GM18508 (cell line): ENCODE measurements at regions not wholly inside any gene's neighbourhood (a gene's known extent, or its start where the extent isn't known, plus 50 kb on each side); places are given as distances from the start of the nearest gene placed in this dataset.
A peak's percentile ranks its signal among the peaks of the same experiment; 100 is the strongest.

Experiments
- ATAC-seq: cut with Tn5 transposase; IDR thresholded peaks from one replicate; pipeline ENCODE4 v1.9.1; 2021; ENCODE audit warnings: moderate number of reproducible peaks; ENCODE audit not compliant: insufficient read depth, unreplicated experiment

- ATAC-seq, result no peak
These were observed 124.2 kb upstream of the HNRNPU start for GRCh38 chr1:244988521-244988920.

GRCh38 chr1:244980605-244981004 is 116.3 kb upstream of the HNRNPU start:
- no peak for ATAC-seq

DNA sequence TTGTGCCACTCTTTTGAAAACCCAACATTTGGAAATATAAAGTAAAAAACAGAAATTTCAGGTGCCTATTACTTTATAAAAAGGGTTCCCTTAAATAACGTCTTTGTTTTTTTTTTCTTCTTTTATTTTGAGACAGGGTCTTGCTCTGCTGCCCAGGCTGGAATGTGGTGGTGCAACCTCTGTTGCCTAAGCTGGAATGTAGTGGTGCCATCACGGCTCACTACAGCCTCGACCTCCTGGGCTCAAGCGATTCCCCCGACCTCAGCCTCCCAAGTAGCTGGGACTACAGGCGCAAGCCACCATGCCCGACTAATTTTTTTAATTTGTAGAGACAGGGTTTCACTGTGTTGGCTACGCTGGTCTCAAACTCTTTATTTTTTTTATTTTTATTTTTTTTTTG is 110.2 kb upstream of the HNRNPU start:
- no peak for ATAC-seq

GRCh38 chr1:244974106-244974505 is 109.8 kb upstream of the HNRNPU start:
- ATAC-seq, result no peak

DNA sequence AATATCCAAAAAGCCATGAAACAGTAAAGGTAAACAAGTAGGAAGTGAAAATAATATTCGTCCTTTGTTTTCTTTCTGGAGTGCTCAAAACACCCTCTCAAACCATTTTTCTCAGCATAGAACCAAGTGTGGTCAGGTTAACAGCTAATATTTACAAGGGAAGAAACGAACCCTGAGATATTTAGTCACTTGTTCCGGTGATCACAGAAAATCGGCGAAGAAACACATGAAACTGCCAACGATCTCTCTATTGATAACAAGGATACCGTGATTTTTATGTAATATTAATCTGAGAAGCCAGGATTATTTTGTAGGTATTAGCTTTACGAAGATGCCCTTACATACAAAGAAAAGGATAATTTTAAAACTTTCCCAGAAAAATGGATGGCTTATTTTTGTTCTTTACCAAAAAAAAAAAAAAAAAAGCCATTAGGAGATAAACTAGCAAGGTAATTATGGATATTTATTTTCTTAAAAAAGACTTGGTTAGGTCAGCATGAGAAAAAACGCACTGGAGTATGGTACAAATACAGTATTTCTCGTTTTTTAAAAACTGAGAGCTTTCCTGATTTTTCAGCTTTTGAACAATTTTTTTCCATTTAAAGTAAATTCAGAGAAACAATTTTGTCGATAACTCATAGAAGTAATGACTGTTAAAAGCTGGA is 107.3 kb upstream of the HNRNPU start:
- no peak for ATAC-seq

- peak; percentile 56 for ATAC-seq
These were observed 106.6 kb upstream of the HNRNPU start for GRCh38 chr1:244970744-244971551.

- peak; percentile 58 for ATAC-seq
These were observed 105.9 kb upstream of the HNRNPU start for GRCh38 chr1:244970236-244970743.

DNA sequence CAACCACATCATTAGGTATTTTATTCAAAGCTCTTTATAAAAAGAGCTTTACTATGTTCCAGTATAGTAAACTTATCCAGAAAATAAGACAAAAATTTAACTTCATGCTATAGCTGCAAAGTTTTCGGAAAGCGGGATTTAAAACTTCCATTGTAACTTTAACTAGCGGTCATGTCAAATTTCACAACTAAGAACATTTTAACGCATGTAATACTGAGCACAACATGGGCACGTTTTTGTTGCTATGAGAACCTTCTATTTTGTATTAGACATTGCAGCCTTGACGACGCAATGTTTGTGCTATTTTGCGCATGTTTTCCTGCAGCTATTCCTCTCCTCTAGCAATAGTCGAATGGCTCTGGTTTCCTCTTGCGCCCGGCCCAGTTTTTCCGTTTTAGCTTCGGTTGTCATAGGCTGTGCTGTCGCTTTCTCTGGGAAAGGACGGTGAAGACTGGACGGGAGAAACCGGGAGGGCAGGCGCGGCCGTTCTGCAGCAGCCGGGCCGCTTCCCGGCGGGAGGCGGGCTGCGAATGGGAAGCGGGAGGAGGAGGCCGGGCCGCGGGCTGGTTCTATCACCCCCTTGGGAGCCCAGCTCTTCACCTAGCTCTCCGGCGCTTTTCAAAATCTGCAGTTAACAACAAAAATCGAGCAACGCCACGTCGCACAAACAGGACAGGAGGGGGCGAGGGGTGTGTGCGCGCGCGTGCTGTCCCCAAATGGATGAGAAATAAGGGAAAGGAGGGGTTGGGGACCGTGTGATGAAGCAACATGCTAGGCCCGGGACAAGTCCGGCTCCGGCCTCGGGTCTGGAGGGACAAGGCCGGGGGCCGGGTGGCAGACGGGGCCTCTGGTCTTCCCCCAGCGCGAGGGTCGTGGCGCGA is 105.3 kb upstream of the HNRNPU start:
- peak; percentile 11 for ATAC-seq

- no peak for ATAC-seq
These were observed 104.5 kb upstream of the HNRNPU start for GRCh38 chr1:244968881-244969280.

DNA sequence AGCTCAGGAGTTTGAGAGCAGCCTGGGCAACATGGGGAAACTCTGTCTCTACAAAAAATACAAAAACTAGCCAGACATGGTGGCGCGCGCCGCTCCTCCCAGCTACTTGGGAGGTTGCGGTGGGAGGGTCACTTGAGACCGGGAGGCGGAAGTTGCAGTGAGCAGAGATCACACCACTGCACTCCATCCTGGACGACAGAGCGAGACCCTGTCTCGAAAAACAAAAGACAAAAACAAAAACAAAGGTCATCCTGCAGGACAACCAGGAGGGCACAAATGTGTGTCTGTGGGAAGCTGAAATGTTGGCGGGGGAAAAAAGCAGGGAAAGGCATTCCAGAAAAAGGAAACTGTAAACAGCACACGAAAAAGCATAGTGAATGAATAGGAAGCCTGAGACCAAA is 104.1 kb upstream of the HNRNPU start:
- ATAC-seq, result no peak

DNA sequence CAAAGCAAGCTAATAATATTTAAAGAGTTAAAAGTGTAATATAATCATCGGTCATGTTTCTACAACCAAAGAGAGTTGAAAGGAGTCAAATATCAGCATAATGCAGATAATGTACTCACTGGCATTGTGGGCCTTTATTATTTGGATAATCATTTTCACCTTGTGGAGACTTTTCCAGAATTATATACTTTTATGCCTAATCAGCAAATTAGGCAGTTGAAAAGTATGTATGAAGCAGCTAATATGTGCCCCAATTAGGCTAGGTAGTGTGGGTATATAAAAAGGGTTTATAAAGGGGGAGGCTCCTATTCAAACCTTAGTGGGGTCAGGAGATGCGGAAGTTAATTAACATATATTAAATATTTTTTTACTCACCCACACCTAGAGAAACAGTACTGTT is 102.8 kb upstream of the HNRNPU start:
- ATAC-seq, result no peak

DNA sequence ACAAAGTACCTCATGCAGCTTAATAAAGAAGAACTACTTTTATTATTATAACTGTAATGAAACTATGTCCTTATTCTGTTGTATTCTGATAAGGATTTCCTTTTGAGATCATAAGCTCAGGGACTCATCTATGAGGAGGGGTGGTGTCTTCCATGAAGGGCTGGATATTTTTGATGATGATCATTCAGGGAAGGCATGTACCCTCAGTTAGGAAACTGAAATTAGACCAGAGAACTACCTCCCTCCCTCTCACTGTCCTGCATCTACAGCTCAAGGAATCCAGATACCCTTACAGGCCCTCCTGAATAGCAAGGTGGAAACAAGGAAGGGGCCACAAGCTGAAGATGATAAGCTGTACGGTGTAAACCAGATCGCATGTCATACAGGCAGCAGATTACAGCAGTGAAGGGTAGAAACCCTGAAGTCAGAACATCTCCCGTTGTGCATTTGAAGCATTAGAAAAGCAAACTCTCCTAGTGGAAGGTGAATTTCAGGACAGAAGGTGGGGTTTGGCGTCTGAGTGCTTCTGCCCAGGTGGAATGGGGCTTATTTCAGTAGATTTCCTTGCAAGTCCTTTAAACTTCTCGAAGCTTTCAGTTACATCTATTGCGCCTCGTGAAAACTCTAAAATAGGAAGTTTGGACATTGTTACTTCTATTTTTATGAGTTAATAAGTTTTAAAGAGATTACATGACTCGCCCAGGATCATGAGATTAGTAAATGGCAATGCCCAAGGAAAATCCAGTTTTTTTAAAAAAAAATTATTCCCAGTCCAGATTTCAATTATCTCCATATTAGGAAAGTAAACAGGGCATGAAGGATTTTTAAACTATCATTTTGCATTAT is 101.1 kb upstream of the HNRNPU start:
- no peak for ATAC-seq

GRCh38 chr1:244964112-244964971 is 100.0 kb upstream of the HNRNPU start:
- ATAC-seq, result no peak

- no peak for ATAC-seq
These were observed 99.0 kb upstream of the HNRNPU start for GRCh38 chr1:244963231-244963826.

DNA sequence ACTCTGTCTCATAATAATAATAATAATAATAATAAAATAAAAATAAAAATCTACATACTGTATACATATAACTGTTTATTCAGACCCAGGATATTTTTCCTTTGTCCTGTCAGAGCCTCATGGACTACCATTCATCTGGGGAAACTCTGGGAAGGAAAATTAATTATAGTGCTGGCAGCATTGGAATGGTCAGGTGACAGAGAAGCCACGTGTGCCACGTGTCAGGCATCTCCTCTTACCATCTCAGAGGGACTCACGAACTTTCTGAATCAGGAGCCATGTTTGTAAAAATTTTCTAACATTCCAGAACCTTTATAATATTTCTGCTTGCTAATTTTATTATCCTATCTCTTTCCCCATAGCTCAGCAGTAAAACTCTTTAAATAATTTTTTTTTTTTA is 97.8 kb upstream of the HNRNPU start:
- ATAC-seq, result no peak

- ATAC-seq, result no peak
These were observed 96.6 kb upstream of the HNRNPU start for GRCh38 chr1:244960904-244961303.

DNA sequence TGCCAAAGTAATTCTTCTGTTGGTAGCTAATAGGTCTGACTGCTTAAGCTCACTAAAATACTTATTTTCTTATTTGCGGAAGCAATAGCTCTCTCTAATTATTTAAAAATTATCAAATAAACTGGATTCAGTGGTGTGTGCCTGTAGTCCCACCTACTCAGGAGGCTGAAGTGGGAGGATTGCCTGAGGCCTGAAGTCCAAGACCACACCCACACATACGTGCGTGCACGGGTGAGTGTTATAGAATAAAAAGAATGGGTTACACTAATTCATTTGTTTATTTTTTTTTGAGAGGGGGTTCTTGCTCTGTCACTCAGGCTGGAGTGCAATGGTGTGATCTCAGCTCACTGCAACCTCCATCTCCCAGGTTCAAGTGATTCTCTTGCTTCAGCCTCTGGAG is 94.2 kb upstream of the HNRNPU start:
- ATAC-seq, result no peak

- no peak for ATAC-seq
These were observed 93.2 kb upstream of the HNRNPU start for GRCh38 chr1:244957525-244957924.

GRCh38 chr1:244957122-244957521 is 92.8 kb upstream of the HNRNPU start:
- no peak for ATAC-seq
